Activated T-helper 1 cell treated with anti-CD3 and anti-CD28 coated beads, Interleukin-12 subunit alpha, Interleukin-12 subunit beta, Interleukin-2, Interleukin-4 antibody, amounts not matched to agents 30 ng/mL and 10 ng/mL and 1 ng/mL, durations not matched to agents 14 hours and 24 hours and 36 hours (primary cell): ENCODE measurements at regions not wholly inside any gene's neighbourhood (a gene's known extent, or its start where the extent isn't known, plus 50 kb on each side); places are given as distances from the start of the nearest gene placed in this dataset.

ENCODE experiments used
- DNase-seq: peaks from one replicate; pipeline ENCODE4 v3.0.0; 2021; ENCODE audit warnings: low spot score
- H3K27ac Mint-ChIP-seq: one replicate; pipeline ENCODE4 v1.8.0; 2021; ENCODE audit warnings: mild to moderate bottlenecking, mixed read lengths
- H3K27me3 Mint-ChIP-seq: one replicate; pipeline ENCODE4 v1.8.0; 2022; ENCODE audit warnings: mild to moderate bottlenecking, moderate library complexity, mixed read lengths; ENCODE audit not compliant: insufficient read depth
- H3K36me3 Mint-ChIP-seq: one replicate; pipeline ENCODE4 v1.8.0; 2021; ENCODE audit warnings: low read depth, mixed read lengths
- H3K4me1 Mint-ChIP-seq: one replicate; pipeline ENCODE4 v1.8.0; 2021; ENCODE audit warnings: low read depth, mixed read lengths
- H3K4me3 Mint-ChIP-seq: one replicate; pipeline ENCODE4 v1.8.0; 2021; ENCODE audit warnings: mild to moderate bottlenecking, moderate library complexity, mixed read lengths
- H3K9me3 Mint-ChIP-seq: one replicate; pipeline ENCODE4 v1.8.0; 2021; ENCODE audit warnings: mixed read lengths
- intact Hi-C: fragments of 100-400 bp; cut with micrococcal nuclease; formaldehyde crosslinking; loops from one replicate; pipeline ENCODE4 v1.15.1; 2024

- Mint-ChIP-seq H3K4me1 (peaks cover 37% of the 10 kb centered on the region), H3K36me3 (peaks cover 1% of the 10 kb centered on the region), H3K9me3 (peaks cover 20% of the 10 kb centered on the region), H3K27ac (no peak overlapping the region), H3K27me3 (peaks cover 4% of the 10 kb centered on the region), H3K4me3 (no peak overlapping the region)
- DNase-seq, result no peak
- intact Hi-C loops, result loop anchor here (5.0 kb wide), 4 partner anchors 71 to 424 kb away; partner anchors contain the start of genes SLC38A6 and TRMT5
These were observed 104.5 kb downstream of the TMEM30B start for GRCh38 chr14:61176686-61177085.

DNA sequence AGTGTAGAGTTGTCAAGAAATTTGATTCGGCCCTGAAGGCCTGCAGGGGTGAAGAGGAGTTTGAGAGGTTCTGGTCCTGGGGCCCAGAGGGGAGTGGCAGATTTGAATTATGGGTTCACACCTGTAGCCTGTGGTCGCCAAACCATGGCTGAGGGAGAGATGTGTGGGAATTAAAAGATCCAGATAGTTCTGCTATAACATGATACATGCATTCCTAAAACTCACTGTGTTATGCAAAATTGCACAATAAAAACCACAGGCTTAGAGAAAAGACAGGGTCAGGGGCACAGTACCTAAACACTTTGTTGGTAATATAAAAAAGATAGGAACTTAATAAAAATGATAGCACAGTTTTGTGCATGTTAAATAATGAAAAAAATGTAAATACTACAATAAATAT, 106.2 kb downstream of the TMEM30B start:
- H3K27ac Mint-ChIP-seq, result peak overlapping the region; percentile 42
- intact Hi-C loops, result loop anchor here (2.0 to 5.0 kb wide), 5 partner anchors 72 to 423 kb away; partner anchors contain the start of genes SLC38A6 and TRMT5
- H3K9me3 Mint-ChIP-seq, result peaks cover 20% of the 10 kb centered on the region
- H3K27me3 Mint-ChIP-seq, result peaks cover 4% of the 10 kb centered on the region
- peaks cover 1% of the 10 kb centered on the region for H3K36me3 Mint-ChIP-seq
- no peak for DNase-seq
- H3K4me1 Mint-ChIP-seq, result peaks cover 37% of the 10 kb centered on the region
- H3K4me3 Mint-ChIP-seq, result no peak overlapping the region

- Mint-ChIP-seq H3K36me3 (peaks cover 1% of the 10 kb centered on the region), H3K27me3 (peaks cover 4% of the 10 kb centered on the region), H3K27ac (peak overlapping the region; percentile 42), H3K4me3 (no peak overlapping the region), H3K4me1 (peaks cover 37% of the 10 kb centered on the region), H3K9me3 (peaks cover 20% of the 10 kb centered on the region)
- intact Hi-C loops, result loop anchor here (2.0 kb wide), 1 partner anchor 152 kb away; no protein-coding TSS in a partner anchor
- DNase-seq, result no peak
These were observed 106.7 kb downstream of the TMEM30B start for GRCh38 chr14:61174441-61174891.

DNA sequence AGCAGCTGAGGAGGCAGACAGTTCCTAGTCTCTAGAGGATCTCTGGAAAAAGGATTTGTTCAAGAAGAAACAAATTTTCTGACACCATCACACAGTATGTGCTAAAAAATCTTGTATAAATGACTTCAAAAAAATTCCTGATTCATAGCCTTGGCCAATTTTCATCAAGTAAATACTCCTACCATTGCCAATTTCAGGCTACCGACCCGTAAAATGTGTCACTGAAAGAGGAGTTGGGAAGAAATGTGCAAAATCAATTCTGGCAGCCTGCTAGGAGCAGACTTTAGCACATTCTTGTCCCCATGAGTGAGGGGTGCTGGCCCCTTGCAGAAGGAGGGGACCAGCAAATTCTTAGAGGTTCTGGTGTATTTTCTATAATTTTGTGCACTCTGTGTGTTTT, 109.4 kb downstream of the TMEM30B start:
- Mint-ChIP-seq H3K4me3 (no peak overlapping the region), H3K36me3 (peaks cover 2% of the 10 kb centered on the region), H3K27ac (no peak overlapping the region), H3K4me1 (peaks cover 17% of the 10 kb centered on the region), H3K27me3 (peaks cover 4% of the 10 kb centered on the region), H3K9me3 (peaks cover 16% of the 10 kb centered on the region)
- no peak for DNase-seq
- intact Hi-C loops, result no loop called here

GRCh38 chr14:61168141-61168540, 113.0 kb downstream of the TMEM30B start:
- Mint-ChIP-seq H3K36me3 (peaks cover 5% of the 10 kb centered on the region), H3K27ac (no peak overlapping the region), H3K4me1 (no peaks in the 10 kb centered on the region), H3K9me3 (peaks cover 14% of the 10 kb centered on the region), H3K4me3 (no peak overlapping the region), H3K27me3 (peaks cover 8% of the 10 kb centered on the region)
- intact Hi-C loops, result no loop called here
- no peak for DNase-seq

GRCh38 chr14:61167642-61168041, 113.5 kb downstream of the TMEM30B start:
- Mint-ChIP-seq H3K27ac (no peak overlapping the region), H3K36me3 (peaks cover 5% of the 10 kb centered on the region), H3K4me1 (no peaks in the 10 kb centered on the region), H3K9me3 (peaks cover 9% of the 10 kb centered on the region), H3K4me3 (no peak overlapping the region), H3K27me3 (peaks cover 6% of the 10 kb centered on the region)
- DNase-seq, result no peak
- intact Hi-C loops, result no loop called here

DNA sequence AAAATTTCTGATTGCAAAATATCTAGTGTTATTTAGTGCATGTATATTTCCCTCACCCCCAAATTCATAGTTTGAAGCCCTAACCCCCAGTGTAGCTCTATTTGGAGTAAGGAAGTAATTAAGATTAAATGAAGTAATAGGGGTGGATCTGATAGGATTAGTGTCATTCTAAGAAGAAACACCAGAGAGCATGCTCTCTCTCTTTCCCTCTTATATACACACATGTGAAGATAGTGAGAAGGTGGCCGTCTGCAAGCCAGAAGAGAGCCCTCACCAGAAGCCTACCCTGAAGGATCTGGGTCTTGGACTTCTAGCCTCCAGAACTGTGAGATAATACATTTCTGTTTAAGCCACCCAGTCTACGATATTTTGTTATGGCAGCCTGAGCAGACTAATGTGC, 120.3 kb downstream of the TMEM30B start:
- no peak overlapping the region for H3K27ac Mint-ChIP-seq
- no peak for DNase-seq

DNA sequence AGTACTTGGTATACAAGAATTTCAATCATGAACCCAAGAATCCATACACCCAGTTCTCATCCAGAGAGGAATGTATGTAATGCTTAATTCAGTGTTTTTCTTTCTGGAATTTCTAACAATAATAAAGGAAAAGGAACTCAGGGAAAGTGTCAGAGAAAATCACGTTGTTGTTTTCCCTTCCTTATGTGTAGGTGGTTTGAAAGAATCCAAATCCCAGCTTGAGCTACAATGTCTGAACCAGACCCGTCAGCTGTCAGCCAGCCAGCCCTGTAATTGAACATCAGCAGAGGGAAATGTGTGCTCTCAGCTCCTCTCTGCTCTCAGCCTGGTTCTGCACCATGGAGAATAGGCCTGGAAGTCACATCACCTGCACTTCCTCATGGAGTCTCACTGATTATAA, 126.5 kb downstream of the TMEM30B start:
- Mint-ChIP-seq H3K4me1 (no peaks in the 10 kb centered on the region), H3K9me3 (no peaks in the 10 kb centered on the region), H3K4me3 (no peak overlapping the region), H3K36me3 (no peaks in the 10 kb centered on the region), H3K27me3 (no peaks in the 10 kb centered on the region), H3K27ac (no peak overlapping the region)
- DNase-seq, result no peak
- intact Hi-C loops, result no loop called here

More for the DNA sequence above, 120.3 kb downstream of the TMEM30B start:
- Mint-ChIP-seq H3K4me3 (no peak overlapping the region), H3K36me3 (peaks cover 3% of the 10 kb centered on the region), H3K4me1 (no peaks in the 10 kb centered on the region), H3K27me3 (peaks cover 3% of the 10 kb centered on the region), H3K9me3 (peaks cover 7% of the 10 kb centered on the region)
- intact Hi-C loops, result no loop called here

- no peak overlapping the region for H3K4me3 Mint-ChIP-seq
- intact Hi-C loops, result no loop called here
- no peak for DNase-seq
- H3K36me3 Mint-ChIP-seq, result no peaks in the 10 kb centered on the region
- H3K9me3 Mint-ChIP-seq, result no peaks in the 10 kb centered on the region
- no peaks in the 10 kb centered on the region for H3K4me1 Mint-ChIP-seq
- no peaks in the 10 kb centered on the region for H3K27me3 Mint-ChIP-seq
- no peak overlapping the region for H3K27ac Mint-ChIP-seq
These were observed 127.1 kb downstream of the TMEM30B start for GRCh38 chr14:61153914-61154545.

DNA sequence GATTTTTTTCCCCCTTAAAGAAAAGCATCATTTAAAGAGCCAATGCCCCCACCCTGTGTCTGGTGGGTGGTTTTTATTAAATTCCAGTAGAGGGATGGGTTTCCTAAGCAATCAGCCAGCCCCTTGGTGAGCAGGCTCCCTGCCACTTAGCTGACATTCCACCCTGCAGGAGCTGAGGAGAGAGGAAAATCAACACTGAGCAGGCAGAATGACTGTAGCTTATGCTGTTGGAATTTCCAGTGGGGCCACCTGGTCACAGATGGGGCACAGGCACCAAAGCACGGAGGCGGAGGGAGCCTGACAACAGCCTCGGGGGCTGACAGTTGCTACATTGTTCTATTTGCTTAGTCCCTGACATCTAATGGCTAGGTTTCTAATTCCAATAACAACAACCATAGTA, 127.7 kb downstream of the TMEM30B start:
- no peaks in the 10 kb centered on the region for H3K27me3 Mint-ChIP-seq

DNA sequence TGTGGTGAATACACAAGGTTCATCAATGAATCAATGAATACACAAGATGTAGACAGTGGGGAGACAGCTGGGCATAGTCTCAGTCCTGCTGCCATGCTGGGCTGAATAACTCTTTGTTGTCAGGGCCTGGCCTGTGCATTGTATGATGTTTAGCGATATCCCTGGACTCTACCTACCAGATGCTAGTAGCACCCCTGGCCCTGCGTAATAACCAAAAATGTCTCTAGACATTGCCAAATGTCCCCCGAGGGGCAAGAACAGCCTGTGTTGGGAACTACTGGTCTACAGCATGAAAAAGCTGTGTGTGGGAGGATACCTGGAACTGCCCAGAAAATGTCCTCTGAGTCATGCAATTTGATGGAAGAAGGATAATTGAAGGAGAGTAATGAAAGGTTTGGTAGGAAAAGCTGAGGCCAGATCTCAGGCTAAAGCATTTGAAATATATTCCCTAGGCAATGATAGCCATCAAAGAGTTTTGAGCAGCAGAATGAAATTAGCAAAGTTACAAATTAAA, 128.2 kb downstream of the TMEM30B start:
- DNase-seq, result no peak
- H3K9me3 Mint-ChIP-seq, result no peaks in the 10 kb centered on the region
- H3K27ac Mint-ChIP-seq, result no peak overlapping the region
- no peaks in the 10 kb centered on the region for H3K27me3 Mint-ChIP-seq
- H3K4me3 Mint-ChIP-seq, result no peak overlapping the region
- intact Hi-C loops, result no loop called here
- H3K36me3 Mint-ChIP-seq, result no peaks in the 10 kb centered on the region
- no peaks in the 10 kb centered on the region for H3K4me1 Mint-ChIP-seq

More for the DNA sequence above, 127.7 kb downstream of the TMEM30B start:
- no peak overlapping the region for H3K27ac Mint-ChIP-seq
- no peaks in the 10 kb centered on the region for H3K9me3 Mint-ChIP-seq
- no peaks in the 10 kb centered on the region for H3K36me3 Mint-ChIP-seq
- intact Hi-C loops, result no loop called here
- no peak for DNase-seq
- no peaks in the 10 kb centered on the region for H3K4me1 Mint-ChIP-seq
- no peak overlapping the region for H3K4me3 Mint-ChIP-seq

DNA sequence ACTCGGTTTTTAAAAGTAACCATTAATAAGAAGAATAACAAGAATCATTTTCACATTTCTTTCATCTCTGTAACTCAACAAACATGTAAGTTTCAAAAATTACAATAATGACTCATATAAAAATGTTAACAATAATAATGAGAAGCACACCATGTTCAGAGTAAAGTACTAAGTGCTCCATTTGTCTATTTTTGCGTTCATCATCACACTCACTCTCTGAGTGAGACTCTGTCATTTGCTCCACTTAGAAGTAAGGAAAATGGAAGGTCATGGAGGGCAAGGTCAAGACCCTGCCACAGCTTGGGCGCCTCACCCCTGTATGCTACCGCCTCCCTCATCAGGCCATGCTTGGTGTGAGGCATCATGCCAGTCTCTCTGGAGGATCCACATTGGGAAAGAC, 129.9 kb downstream of the TMEM30B start:
- Mint-ChIP-seq H3K9me3 (no peaks in the 10 kb centered on the region), H3K36me3 (no peaks in the 10 kb centered on the region), H3K27me3 (no peaks in the 10 kb centered on the region), H3K4me1 (no peaks in the 10 kb centered on the region), H3K27ac (no peak overlapping the region), H3K4me3 (no peak overlapping the region)
- no peak for DNase-seq
- intact Hi-C loops, result no loop called here

DNA sequence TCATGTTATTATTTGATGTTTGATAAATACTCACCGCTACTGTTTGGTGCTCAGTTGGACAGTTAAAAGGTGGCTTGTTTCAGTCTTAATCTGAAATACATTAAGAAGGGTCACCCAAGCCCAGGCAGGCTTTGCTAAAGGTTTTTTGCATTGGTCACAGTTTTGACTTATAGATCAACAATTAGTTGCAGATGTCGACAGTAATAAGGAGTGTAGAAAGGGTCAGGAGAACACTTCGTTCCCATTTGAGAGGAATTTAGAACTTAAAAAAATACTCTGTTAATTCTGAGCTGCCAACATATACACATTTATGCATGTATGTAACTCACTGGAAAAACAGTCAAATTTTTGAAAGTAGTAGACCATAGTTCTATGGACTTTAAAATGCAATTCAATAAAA, 130.3 kb downstream of the TMEM30B start:
- intact Hi-C loops, result no loop called here
- H3K36me3 Mint-ChIP-seq, result no peaks in the 10 kb centered on the region
- H3K27ac Mint-ChIP-seq, result no peak overlapping the region
- no peak overlapping the region for H3K4me3 Mint-ChIP-seq
- no peaks in the 10 kb centered on the region for H3K9me3 Mint-ChIP-seq
- no peaks in the 10 kb centered on the region for H3K4me1 Mint-ChIP-seq
- H3K27me3 Mint-ChIP-seq, result no peaks in the 10 kb centered on the region
- DNase-seq, result no peak
